DOHH2 (cell line): ENCODE measurements at regions not wholly inside any gene's neighbourhood (a gene's known extent, or its start where the extent isn't known, plus 50 kb on each side); places are given as distances from the start of the nearest gene placed in this dataset.

Source experiments
- H3F3A ChIP-seq: fragments of 200-600 bp; sonication (generic), shearing (Covaris generic); 2 replicates; pipeline ENCODE4 v1.6.0; 2016; ENCODE audit warnings: antibody characterized with exemption, mild to moderate bottlenecking; ENCODE audit not compliant: control insufficient read depth, insufficient read depth
- H3K27ac ChIP-seq: fragments of 200-600 bp; sonication (generic); 2 replicates; pipeline ENCODE4 v1.5.1; 2014; ENCODE audit warnings: low read depth, mild to moderate bottlenecking, low read length, moderate library complexity
- H3K27me3 ChIP-seq: fragments of 200-600 bp; sonication (generic); 2 replicates; pipeline ENCODE4 v1.6.1; 2014; ENCODE audit warnings: mild to moderate bottlenecking, low read length, mixed read lengths; ENCODE audit not compliant: control insufficient read depth
- H3K36me3 ChIP-seq: fragments of 200-600 bp; sonication (generic); 2 replicates; pipeline ENCODE4 v1.6.1; 2014; ENCODE audit warnings: mild to moderate bottlenecking, low read length, moderate library complexity, mixed read lengths; ENCODE audit not compliant: control insufficient read depth
- H3K4me1 ChIP-seq: fragments of 200-600 bp; sonication (generic); 2 replicates; pipeline ENCODE4 v1.6.1; 2014; ENCODE audit warnings: mild to moderate bottlenecking, low read length, mixed read lengths; ENCODE audit not compliant: control insufficient read depth
- H3K4me2 ChIP-seq: fragments of 200-600 bp; sonication (generic); 2 replicates; pipeline ENCODE4 v1.6.0; 2014; ENCODE audit warnings: mild to moderate bottlenecking, low read length, moderate library complexity
- H3K4me3 ChIP-seq: fragments of 200-600 bp; sonication (generic); 2 replicates; pipeline ENCODE4 v1.5.1; 2014; ENCODE audit warnings: mild to moderate bottlenecking, low read length, mixed read lengths
- H3K79me2 ChIP-seq: fragments of 200-600 bp; sonication (generic); 2 replicates; pipeline ENCODE4 v1.6.1; 2014; ENCODE audit warnings: mild to moderate bottlenecking, low read length, mixed read lengths; ENCODE audit not compliant: control insufficient read depth
- H3K9me2 ChIP-seq: fragments of 200-600 bp; sonication (generic); replicated peaks from 2 replicates; pipeline ENCODE4 v1.6.1; 2014; ENCODE audit warnings: mild to moderate bottlenecking, low read length, mixed read lengths; ENCODE audit not compliant: control insufficient read depth
- H3K9me3 ChIP-seq: fragments of 200-600 bp; sonication (generic); 2 replicates; pipeline ENCODE4 v1.6.1; 2014; ENCODE audit warnings: antibody characterized with exemption, low read length, mixed read lengths; ENCODE audit not compliant: control insufficient read depth, insufficient read depth
- H4K20me1 ChIP-seq: fragments of 200-600 bp; sonication (generic); 2 replicates; pipeline ENCODE4 v1.6.0; 2014; ENCODE audit warnings: low read depth, mild to moderate bottlenecking, antibody characterized with exemption, low read length, moderate library complexity; ENCODE audit not compliant: control insufficient read depth, insufficient read depth
- CTCF ChIP-seq: fragments of 200-600 bp; sonication (generic); IDR thresholded peaks from one replicate; pipeline ENCODE4 v1.5.1; 2014; ENCODE audit warnings: antibody characterized with exemption, mild to moderate bottlenecking, low read depth, low read length; ENCODE audit not compliant: poor library complexity, severe bottlenecking
- EZH2phosphoT487 ChIP-seq: fragments of 200-600 bp; sonication (generic); IDR thresholded peaks from 2 replicates; pipeline ENCODE4 v1.6.1; 2017; ENCODE audit warnings: borderline replicate concordance, mild to moderate bottlenecking, antibody characterized with exemption, low read length, moderate library complexity, mixed read lengths

GRCh38 chr5:141732417-141732816, 50.4 kb upstream of the ARAP3 start:
- no peaks in the 10 kb centered on the region for H3K36me3 ChIP-seq
- no peaks in the 10 kb centered on the region for H3K79me2 ChIP-seq
- H3K4me1 ChIP-seq, result peaks cover 29% of the 10 kb centered on the region
- no peak overlapping the region for H3K4me3 ChIP-seq
- no peaks in the 10 kb centered on the region for H3K9me2 ChIP-seq
- H4K20me1 ChIP-seq, result no peaks in the 10 kb centered on the region
- no peaks in the 10 kb centered on the region for H3K9me3 ChIP-seq
- no peak for TF ChIP-seq EZH2phosphoT487
- no peak for TF ChIP-seq CTCF
- no peak overlapping the region for H3K4me2 ChIP-seq
- H3K27me3 ChIP-seq, result peaks cover 16% of the 10 kb centered on the region
- no peak overlapping the region for H3K27ac ChIP-seq
- H3F3A ChIP-seq, result no peaks in the 10 kb centered on the region
